GM18858 (cell line): ENCODE measurements at regions not wholly inside any gene's neighbourhood (a gene's known extent, or its start where the extent isn't known, plus 50 kb on each side); places are given as distances from the start of the nearest gene placed in this dataset.
A peak's percentile ranks its signal among the peaks of the same experiment; 100 is the strongest.

Source experiments
- ATAC-seq: cut with Tn5 transposase; IDR thresholded peaks from one replicate; pipeline ENCODE4 v1.9.1; 2021; ENCODE audit not compliant: unreplicated experiment

GRCh38 chr6:56407883-56408410 is 160.6 kb upstream of the COL21A1 start:
- no peak for ATAC-seq

DNA sequence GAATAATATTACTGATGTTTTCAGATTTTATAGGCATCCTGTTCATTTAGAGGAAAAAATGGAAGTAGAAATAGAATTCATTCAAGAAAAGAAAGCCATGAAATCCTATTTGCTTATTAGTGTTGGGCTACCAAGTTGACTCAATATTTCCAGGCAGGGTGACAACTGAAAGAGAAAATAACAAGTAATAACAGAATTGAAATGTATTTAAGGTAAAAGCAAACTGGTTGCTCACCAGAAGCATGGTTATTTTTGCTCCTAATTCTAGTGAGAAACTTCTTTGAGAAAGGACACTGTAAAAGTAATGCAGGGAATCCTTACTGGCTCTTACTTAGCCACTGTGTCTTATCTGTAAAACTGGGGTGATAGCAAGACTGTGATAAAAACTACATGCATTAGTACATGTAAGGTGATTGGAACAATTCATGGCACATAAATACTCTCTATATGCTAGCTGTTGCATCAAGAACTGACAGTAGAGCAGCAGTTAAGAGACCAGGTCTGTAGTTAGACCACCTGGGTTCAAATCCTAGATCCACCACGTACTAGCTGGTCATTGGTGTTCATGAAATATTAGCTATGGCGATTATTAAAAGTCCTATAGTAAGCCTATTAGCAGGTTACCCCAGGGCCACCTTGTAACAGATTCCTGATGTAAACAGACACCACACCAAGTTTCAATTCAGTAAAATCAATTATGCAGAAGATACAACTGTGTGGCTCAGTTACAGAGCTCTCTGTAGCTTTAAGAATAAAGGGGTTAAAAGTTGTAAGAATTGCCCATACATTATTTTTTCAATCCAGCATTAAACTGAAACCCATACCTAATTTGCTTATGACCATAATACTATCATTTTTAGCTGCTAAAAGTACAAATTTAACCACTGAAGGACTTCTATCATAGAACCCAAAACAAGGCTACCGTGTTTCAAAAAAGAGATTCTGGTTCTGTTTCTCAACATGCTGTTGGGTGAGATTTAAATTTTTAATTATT is 159.2 kb upstream of the COL21A1 start:
- ATAC-seq = peak; percentile 76

DNA sequence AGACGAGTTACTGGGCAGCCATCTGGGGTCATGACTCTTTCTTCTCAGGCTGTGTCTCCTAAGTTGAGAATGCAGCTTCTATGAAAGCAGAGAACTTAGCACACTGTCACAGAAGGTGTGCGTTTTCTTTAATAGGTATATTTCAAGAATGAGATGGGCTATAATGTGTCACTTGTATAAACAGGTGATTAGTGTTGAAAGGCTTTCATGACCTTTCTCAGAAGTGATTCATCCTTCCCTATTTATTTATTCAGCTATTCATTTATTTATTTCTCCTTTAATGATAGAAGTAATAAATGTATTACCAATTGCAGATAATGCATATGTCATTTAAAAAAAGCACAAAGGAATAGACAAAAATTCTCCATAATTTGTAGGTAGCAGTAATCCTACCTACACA is 157.2 kb upstream of the COL21A1 start:
- no peak for ATAC-seq

- ATAC-seq = no peak
Measured at GRCh38 chr6:56403745-56404144, 156.4 kb upstream of the COL21A1 start.

DNA sequence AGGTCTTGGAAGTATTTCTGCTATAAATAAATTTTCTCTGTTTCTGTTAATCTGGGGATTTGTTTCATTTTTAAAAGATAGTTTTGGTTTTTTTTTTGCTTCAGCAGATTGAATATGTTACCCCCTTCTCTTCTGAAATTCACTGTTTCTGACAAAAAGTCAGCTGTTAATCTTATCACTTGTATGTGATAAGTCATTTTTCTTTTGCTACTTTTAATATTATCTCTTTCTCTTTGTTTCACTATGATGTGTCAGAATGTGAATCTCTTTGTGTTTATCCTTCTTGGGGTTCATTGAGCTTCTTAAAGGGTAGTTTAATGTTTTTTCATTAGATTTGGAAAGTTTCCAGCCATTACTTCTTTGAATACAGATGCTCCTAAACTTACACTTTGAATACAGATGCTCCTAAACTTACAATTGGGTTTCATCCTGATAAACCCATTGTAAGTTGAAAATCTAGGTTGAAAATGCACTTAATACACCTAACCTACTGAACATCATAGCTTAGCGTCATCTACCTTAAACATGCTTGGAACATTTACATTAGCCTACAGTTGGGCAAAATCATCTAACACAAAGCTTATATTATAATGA is 154.2 kb upstream of the COL21A1 start:
- no peak for ATAC-seq

- no peak for ATAC-seq
Measured at GRCh38 chr6:56400273-56400672, 152.9 kb upstream of the COL21A1 start.

- no peak for ATAC-seq
Measured at GRCh38 chr6:56399672-56400263, 152.4 kb upstream of the COL21A1 start.

DNA sequence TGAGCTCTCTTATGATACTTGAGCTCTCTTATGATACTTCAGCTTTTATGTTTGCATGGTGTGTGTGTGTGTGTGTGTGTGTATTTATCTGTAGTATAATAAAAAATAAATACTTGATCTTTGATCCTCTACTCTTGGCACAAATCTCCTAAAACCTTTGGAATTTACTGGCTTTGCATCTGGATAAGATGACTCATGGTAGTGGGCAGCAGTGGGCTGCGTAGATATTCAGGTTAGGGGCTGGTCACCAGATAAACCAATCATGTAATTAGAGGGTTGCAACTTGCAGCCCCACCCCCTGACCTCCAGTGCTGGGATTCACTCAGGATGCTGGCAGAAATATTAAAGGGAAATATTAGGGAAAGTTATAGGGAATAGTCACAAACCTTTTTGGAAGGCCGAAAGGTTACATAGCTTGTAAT is 151.9 kb upstream of the COL21A1 start:
- ATAC-seq = no peak

- no peak for ATAC-seq
Measured at GRCh38 chr6:56396435-56396834, 149.1 kb upstream of the COL21A1 start.

- ATAC-seq = no peak
Measured at GRCh38 chr6:56393615-56394612, 146.5 kb upstream of the COL21A1 start.

DNA sequence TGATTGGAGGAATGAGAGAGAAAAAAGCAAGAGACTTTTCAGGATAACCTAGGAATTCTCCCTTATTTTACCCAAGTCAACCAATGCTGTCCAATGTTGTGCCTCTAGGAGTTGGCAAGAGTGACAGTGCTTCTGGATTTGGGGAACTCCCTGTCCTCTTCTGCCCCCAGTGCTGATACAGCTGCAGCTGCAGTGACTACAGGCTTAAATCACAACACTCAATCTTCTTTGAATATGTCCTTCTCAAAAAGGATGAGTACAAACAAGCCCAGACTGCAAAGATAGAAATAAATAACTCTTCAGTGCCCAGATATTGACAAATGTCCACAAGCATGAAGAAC is 141.0 kb upstream of the COL21A1 start:
- ATAC-seq = no peak

DNA sequence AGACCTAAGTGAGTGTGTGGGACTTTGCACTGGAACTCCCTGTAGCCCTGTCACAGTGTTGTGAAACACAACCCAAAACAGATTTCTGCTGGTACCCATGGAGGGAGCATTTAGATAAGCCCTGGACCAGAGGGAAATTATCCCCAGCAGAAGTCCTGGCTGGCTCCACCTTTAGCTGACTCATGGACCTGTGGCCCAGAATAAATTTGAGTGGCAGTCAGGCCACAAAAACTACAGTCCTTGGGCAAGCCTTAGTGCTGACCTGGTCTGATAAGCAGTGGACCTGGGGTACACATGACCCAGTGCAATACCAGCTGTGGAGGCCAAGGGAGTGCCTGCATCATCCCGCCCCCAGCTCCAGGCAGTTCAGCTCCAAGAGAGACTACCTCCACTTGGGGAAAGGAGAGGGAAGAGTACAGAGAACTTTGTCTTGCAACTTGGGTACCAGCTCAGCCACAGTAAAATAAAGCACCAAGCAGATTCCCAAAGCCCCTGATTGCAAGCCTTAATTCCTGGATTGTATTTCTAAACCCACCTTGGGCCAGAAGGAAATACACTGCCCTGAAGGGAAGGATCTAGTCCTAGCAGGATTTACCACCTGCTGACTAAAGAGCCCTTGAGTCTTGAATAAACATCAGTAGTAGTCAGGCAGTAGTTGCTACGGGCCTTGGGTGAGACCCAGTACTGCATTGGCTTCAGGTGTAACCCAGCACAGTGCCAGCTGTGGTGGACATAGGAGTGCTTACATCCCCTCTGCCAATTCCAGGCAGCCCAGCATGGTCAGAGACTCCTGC is 140.4 kb upstream of the COL21A1 start:
- no peak for ATAC-seq

DNA sequence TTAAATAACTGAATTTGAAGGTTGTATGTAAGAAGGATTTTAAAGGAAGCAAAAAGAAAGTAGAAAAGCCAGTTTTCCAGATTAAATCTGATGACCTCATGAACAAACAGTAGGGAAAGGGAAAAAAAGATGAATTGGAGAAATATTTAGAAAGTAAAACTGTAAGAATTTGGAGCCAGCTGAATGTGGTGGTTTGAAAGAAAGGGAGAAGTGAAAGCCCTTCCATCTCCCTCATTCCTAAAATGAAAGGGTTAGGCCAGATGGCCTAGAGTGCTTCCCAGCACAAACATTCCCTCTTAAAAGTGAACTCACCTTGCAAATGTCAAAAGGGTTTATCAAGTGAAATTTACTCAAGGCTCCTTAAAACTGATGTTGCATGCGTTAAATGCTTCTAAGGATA is 139.3 kb upstream of the COL21A1 start:
- ATAC-seq = no peak

GRCh38 chr6:56385981-56386593 is 138.7 kb upstream of the COL21A1 start:
- no peak for ATAC-seq

DNA sequence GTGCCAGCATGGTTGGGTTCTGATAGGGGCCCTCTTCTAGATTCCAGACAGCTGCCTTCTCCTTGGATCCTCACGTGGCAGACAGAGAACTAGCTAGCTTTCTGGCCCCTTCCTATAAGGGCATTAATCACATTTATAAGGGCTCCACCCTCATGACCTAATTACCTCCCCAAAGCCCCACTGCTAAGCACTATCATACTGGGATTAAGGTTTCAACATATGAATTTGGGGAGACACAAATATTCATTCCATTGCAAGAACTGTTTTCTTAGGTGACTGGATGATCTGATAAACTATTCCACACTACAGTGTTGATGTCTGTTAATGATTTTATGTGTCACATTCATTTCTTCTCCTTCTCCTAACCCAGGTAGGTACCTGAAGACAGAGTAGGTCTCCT is 135.8 kb upstream of the COL21A1 start:
- no peak for ATAC-seq

DNA sequence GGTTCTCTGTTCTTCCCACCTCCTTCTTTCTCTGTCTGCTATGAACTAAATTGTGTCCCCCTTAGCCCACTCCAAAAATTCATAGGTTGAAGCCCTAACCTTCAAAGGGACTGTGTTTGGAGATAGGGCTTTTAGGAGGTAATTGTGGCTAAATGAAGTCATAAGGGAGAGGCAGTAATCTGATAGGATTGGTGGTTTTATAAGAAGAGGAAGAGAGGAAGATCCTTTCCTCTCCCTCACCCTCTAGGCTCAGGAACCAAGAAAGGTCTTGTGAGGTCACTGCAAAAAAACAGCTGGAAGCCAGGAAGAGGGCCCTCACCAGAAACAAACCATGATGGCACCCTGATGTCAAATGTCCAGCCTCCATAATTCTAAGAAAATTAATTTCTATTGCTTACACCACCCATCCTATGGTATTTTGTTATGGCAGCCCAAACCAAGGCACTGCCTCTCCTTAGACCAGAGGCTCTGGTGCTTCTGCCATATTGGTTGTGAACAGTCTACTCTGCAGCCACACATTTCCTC is 135.1 kb upstream of the COL21A1 start:
- ATAC-seq = no peak

DNA sequence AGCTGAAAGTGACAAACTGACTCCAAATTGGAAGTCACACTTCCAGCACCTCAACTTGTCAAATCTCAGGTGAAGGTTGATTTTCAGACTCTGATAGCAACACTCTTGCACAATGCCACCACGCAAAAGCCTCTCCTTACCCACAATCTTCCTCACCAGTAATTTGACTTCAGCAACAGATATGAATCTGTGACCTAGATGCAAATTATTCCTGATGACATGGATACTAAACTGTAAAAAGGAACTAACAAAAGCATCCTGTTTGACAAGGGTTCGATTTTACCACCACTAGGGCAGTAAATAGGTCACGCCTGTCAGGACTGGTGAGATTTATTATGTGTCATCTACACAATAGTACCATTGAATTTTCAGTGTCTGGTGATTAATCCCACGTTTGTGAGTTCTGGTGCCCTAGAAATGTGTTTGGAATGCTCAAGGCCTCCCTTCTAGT is 134.4 kb upstream of the COL21A1 start:
- no peak for ATAC-seq

GRCh38 chr6:56380476-56380875 is 133.1 kb upstream of the COL21A1 start:
- ATAC-seq = no peak

- ATAC-seq = no peak
Measured at GRCh38 chr6:56378966-56379585, 131.7 kb upstream of the COL21A1 start.
